GM21786 (cell line): ENCODE measurements at regions not wholly inside any gene's neighbourhood (a gene's known extent, or its start where the extent isn't known, plus 50 kb on each side); places are given as distances from the start of the nearest gene placed in this dataset.
"Not testable (repeated sequence)": the region's sequence is repeated elsewhere in the genome, so short reads cannot be mapped to it uniquely, and the experiment has no call there.

Experiments used
- ATAC-seq: cut with Tn5 transposase; IDR thresholded peaks from one replicate; pipeline ENCODE4 v1.9.1; 2021; ENCODE audit not compliant: unreplicated experiment

DNA sequence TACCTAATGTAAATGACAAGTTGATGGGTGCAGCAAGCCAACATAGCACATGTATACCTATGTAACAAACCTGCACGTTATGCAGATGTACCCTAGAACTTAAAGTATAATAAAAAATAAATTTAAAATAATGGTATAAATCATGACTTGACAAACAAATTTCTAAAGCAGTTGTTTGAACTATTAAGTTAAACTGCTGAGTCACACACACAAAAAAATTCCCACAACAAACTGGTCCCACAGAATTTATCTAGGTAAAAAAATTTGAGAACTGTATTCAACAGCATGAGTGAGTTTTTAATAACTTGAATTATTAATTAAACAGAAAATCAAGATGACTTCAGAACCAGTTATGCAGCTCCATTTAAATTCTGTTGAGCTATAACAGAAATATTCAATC, 186.0 kb upstream of the SOX6 start:
- ATAC-seq, result no peak

DNA sequence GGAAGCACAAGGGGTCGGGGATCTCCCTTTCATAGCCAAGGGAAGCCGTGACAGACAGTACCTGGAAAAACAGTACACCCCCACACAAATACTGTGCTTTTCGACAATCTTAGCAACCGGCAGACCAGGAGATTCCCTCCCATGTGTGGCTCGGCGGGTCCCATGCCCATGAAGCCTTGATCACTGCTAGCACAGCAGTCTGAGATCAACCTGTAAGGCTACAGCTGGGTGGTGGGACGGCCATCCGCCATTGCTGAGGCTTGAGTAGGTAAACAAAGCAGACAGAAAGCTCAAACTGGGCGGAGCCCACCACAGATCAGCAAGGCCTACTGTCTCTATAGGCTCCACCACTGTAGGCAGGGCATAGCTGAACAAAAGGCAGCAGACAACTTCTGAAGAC, 180.2 kb upstream of the SOX6 start:
- no peak for ATAC-seq

DNA sequence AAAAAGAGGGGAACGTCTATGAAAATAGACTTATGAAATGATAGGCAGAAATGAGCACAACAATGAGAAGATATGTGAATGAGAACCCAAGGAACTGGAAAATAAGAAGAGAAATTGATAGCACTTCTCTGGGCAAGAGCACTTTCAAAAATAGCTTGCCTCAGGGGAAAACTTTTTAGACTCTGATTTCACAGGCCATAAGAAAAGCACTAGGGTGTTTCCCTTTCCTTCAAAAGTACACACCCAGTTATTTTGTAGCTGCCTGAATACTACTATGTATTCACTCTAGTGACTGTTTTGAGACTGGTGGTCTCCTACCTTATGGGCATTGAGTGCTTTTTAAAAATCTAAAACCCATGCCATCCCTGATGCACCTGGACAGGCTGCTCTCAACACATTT, 172.3 kb upstream of the SOX6 start:
- no peak for ATAC-seq

DNA sequence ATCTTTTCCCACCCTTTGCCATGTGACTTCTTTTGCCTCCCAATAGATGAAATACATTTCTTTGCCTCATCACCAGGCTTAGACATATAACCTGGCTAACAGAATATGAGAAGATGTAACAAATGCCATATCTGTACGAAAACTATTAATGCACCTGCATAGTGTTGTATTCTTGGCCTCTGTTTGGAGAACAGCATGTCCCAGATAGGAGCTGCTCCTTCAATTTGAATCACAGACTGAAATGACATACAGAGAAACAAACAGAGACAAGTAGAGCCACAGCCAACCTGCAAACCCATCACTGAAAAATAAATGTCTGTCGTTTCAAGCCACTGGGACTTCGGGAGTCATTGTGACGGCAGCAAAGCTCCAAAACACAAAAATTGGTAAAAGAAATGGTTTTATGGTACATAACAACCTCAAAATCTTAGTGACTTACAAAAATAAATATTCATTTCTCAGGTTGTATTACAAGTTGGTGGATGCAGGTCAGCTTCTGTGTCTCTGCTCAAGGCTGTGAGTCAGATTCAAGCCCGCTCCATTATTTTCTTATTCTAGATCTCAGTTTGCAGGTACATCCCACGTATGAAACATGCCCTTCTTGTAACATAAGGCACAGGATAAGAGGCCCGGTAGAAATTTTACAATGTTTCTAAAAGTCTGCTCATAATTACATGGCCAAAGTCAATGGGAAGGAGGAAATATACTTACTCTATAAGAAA, 171.3 kb upstream of the SOX6 start:
- no peak for ATAC-seq

DNA sequence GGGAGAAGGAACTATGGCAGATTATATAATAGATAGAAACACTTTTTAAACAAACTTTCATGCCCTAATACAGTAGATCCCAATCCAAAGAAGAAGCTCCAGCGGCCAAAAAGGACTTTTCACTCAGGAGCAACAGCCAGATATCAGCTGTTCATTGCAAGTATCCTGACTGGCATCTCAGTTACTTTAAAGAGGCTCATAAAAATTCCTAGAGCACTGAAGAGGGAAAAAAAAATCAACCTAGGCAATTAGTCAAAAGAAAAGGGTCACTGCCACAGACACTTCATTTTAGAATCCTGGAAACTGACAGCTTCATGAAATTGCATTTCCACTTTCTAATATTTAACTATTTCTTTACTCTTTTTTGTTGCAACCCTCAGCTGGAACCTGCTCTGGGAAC, 170.6 kb upstream of the SOX6 start:
- no peak for ATAC-seq

DNA sequence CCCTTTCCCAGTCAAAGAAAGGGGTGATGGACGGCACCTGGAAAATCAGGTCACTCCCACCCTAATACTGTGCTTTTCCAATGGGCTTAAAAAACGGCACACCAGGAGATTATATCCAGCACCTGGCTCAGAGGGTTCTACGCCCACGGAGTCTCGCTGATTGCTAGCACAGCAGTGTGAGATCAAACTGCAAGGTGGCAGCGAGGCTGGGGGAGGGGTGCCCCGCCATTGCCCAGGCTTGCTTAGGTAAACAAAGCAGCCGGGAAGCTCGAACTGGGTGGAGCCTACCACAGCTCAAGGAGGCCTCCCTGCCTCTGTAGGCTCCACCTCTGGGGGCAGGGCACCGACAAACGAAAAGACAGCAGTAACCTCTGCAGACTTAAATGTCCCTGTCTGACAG, 164.4 kb upstream of the SOX6 start:
- ATAC-seq, result not testable (repeated sequence)

DNA sequence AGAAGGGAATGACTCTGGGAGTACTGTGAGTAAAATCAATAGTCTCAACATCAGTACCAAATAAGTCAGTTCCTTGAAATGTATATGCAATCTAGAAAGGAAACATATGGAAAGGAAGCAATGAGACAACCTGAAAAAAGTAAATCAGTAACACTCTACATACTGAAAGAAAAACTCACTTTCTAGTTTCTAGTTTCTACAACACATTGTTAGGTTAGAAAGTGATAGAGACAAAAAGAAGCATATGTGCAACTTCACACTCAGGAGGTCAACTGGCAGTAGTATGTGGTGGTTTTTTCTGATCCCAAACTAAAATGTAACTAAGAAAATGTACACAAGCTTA, 156.5 kb upstream of the SOX6 start:
- peak; percentile 97 for ATAC-seq

DNA sequence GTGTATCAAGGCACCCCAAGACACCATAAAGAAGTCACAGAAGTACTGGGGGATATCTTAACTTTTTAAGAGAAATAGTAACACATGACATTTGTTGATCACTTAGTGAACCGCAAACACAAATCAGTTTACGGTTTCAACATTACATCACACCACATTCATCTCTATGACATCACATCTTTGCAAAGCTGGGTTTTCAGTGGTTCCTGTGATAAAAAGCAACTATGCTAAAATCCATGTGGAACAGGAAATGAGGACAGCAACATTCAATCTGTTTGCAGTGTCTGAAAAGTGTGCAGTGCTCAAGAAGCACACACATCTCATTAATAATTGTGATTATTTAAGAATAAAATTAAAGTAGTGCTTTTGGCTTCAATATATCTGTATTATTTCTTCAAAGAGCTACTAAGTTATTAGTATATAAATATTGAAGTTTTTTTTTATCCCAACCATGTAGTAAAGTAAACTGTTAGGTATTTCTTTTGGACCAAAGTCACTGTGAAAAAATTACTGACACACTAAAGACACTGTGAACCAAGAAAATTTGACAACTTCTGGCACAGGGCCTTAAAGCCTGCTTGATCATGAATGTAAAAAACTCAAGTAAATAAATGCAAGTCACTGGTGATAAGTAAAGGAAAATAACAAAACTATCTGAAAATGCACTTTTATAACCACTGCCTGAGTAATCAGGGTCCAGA, 156.0 kb upstream of the SOX6 start:
- no peak for ATAC-seq

DNA sequence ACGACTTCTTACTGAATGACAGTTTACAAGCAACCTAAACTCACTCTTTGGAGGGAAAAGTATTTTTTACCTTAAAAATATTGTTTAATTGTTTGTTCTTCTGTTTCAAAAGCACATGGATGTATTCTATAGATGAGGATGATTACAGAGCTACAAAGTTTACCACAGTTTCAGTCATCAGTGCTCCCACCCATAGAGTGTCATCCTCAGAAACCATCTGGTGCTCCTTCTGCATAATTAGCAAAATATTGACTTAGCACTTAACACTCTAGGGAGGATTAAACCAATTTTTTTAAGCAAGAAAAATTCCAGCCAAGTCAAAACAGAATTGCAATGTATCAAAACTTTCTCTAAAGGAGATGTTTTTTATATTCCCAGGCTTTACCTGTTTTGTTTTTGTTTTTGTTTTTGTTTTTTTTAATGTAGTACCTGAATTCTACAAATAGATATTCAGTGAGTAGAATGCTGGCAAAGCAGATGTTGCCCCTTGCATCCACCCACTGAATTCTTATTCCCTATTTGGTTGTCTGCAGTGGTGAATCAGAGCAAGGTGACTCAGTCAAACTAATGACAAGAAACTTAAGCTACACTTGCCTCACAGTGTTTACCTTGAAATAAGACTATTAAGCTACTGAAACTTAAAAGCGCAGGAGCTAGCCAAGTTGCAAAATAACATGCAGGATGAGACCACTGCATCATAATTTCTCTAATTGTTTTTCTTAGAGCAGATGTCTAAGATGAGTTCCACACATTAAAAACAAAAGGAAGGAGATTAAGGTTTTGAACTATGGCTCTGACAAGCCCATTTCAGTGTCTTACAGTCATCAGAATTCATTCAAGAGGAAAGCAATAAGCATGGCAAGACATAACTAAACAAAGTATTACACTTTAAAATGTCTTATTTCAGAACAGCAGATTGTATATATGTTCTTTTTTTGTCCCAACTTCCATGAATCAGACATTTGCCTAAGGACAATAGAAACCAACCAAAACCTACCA, 155.1 kb upstream of the SOX6 start:
- ATAC-seq, result no peak

DNA sequence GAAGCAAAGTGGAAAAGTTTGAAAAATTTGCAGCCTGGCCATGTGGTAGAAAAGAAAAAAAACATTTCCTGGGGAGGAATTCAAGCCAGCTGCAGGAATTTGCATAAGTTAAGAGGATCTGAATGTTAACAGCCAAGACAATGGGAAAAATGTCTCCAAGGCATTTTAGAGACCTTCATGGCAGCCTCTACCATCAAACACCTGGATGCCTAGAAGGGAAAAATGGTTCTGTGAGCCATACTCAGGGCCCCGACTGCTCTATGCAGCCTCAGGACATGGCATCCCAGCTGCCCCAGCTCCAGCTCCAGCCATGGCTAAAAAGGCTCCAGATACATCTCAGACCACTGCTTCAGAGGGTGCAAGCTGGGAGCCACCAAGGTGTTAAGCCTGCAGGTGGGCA, 149.1 kb upstream of the SOX6 start:
- no peak for ATAC-seq

DNA sequence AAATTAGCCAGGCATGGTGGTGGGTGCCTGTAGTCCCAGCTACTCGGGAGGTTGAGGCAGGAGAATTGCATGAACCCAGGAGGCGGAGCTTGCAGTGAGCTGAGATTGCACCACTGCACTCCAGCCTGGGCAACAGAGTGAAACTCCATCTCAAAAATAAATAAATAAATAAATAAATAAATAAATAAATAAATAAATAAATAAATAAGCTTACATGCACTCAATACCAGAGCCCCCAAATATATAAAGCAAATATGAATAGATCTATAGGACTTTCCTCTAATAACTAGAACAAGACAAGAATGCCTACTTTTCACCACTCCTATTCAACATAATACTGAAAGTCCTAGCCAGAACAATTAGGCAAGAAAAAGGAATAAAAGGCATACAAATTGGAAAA, 147.5 kb upstream of the SOX6 start:
- ATAC-seq, result not testable (repeated sequence)

DNA sequence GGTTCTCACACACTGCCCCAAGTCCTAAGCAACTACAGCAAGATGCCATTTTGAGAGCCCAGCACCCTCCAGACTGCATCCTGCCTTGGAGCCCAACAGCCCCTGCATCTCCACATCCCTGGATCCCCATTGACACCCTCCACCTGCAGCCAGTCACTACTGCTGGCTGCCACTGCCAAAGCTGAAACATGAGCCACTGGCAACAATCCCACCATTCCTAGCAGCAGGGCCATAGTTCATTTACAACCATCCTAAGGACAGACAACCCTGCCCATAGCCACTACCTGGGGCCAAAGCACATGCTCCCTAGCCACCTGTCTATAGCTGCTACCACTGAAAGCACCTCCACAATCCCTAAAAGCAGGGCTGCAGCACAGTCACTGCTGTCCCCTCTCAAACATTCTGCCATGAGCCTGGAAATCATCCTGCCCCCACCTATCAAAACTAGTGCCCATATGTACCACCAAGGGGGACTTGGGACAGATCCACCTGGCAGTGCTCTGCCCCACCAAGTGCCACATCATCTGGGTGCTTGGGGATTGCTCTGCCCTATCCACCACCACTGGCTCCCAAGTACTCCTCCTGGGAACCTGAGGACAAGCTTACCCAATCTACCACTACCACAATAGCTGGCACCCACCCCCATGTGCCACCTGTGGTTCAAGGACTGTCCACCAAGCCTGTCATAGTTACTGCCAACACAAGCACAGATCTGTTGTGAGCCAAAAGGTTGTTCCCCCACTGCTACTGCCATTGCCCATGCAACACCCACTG, 138.8 kb upstream of the SOX6 start:
- no peak for ATAC-seq

DNA sequence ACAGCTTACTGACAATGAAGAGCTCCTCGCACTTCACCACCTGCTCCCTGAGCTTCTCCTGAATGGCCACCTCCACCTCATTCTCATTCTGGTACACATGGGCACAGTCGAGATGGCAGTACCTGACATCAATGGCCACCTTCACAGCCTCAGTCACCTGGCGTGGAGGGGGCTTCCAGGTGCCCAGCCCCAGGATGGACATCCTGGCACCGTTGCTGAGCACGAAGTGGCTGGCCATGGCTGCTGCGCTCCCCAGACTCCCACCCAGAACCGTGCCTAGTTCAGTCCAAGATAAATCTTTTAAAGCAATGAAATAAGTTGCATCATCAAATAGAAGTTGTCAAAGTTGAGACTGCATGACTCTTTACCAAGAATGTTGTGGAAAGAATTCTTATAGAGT, 128.1 kb upstream of the SOX6 start:
- ATAC-seq, result no peak

DNA sequence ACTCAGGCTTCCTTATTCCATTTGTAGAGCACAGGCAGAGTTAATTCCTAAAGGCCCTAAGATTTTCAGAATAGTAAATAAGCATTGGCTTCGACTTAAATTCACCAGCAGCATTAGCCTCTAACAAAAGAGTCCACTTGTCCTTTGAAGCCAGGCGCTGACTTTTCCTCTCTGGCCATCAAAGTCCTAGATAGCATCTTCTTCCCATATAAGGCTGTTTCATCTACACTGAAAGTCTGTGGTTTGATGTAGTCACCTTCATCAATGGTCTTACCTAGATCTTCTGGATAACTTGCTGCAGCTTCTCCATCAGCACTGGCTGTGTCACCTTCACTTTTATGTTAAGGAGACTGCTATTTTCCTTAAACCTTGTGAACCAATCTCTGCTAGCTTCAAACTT, 118.3 kb upstream of the SOX6 start:
- no peak for ATAC-seq

DNA sequence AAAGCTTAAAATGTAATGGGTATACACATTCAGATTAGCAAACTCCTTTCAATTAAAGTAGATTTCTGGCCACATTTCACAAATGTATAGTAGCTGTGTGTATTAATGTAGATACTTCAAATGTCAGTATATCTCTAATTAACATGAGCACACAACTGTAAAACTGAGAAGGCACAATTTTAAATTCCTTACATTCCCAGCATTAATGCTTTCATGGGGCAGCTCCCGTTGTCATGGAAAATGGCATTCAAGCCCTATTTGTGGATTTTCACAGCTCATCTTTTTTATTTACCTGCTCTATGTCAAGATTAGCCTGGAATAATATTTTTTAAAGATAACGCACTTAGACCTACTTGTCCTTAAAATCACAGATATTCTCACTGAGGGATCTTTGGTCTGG, 113.6 kb upstream of the SOX6 start:
- no peak for ATAC-seq

DNA sequence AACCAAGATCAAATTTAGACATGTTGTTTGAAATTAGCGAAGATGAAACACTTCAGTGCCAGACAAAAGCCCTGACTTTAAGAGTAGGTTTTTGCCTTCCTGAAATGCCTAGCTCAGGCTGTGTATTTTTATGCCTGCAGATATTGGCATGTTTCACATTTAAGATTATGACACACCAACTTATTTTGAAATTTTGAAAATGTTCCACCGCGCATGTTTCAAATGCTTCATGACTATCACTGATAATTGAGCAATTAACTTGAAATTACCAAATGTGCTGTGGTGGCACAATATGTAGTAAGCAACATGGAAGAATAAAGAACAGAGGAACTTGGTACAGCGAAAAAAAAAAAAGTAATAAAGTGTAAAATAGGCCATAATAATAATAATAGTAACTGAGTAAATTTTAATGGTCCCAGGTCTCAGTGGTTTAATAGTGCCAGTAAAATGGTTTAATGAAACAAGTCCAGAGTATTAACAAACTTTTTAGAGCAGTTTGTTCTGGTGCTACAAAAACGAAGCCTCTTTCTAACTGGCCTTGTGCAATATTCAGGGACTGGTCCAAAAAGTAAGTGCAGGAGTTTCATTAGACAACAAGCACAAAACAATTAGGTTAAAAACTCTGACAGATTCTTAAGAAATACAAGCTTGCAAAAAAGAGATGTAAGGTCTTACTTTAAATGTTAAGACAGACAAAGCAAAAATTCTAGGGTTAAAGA, 112.5 kb upstream of the SOX6 start:
- ATAC-seq, result no peak

DNA sequence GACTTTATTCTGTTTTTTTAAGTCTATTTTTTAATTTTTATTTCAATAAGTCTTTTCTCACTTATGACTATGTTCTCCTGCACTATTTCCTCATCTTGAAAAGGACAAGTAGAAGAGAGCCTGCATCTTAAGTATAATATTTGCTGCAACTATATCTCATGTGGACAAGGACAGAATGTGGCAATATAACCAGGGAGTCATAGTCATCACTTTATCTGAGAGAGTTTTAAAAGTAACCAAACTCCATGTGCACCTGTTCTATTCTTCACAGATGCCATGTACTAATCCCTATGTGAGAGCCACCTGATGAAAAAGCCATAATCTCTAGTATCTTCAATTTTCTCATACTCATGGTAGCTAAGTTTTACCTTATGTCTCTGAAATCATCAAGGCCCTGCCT, 104.2 kb upstream of the SOX6 start:
- no peak for ATAC-seq

DNA sequence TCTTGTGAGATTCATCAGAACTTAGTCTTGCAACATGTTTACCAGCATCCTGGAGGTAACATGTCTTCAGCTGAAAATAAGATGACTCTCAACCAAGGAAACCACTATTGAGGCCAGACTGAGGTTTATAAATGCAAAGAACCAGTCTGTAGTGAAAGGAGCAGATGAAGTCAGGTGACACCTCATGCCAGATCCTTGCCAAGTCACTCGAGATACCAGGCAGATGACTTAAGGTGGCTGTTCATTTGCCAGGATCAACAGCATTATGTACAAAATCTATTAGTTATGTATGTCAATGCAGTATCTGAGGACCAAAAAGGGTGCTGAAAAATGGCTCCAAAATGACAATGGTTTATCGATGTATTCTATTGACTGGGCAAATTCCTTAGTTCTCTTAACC, 100.0 kb upstream of the SOX6 start:
- no peak for ATAC-seq

DNA sequence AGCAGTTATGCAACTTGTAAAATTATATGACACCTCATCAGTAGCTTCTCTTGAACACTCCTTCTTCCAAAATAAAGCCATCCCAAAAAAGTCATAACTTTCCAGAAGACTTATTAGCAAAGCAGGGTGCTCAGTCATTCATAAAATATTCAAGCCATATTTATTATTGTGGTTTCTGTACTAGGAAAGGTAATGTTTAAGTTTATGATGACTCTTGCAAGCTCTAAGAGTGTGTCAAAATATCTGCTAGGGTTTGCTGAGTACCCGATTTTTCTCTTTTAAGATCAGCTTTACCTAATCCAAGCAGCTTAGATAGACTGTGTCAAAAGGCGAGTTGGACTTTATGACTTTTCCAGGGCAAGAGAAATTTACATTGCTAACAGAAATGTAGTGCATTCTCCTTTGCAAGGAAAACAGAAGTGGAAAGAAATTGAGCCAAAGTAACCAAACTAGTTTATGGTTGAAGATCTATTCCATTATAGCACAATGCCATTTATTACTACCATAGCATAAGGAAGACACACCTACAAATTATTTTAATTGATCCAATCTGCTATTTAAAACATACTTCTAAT, 98.0 kb upstream of the SOX6 start:
- no peak for ATAC-seq

DNA sequence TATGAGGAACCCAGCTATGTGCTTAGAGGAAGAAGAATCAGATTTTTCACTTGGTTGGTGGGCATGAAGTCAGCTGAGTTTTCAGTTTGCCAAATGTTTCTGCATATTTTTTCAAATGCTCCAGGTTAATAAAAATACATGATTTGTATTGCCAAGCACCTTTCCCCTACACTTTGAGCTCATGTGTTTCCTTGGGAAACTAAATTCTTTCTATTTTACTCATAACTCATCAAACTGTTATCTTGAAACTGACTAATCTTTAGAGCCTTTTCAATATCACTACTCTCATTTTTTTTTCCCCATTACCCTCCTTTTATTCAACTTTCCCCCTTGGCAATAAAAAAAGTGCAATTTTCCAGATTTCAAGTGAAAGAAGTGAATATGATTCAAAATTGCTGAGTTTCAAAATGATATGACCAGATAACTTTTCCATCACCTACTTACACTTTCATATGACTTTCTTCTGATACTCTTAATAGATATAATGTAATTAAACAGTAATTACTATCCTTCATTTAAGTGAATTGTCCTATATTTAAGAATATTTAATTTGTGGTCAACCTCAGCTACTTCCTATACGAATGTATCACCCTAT, 91.9 kb upstream of the SOX6 start:
- ATAC-seq, result no peak
